IMR-90 (cell line): ENCODE measurements at regions not wholly inside any gene's neighbourhood (a gene's known extent, or its start where the extent isn't known, plus 50 kb on each side); places are given as distances from the start of the nearest gene placed in this dataset.

Source experiments
- ATAC-seq: fragments of 200-7000 bp; cut with Tn5 transposase; 2 replicates; pipeline ENCODE4 v1.9.1; 2020; ENCODE audit warnings: low read depth, mild to moderate bottlenecking, moderate library complexity
- BruUV-seq: library from RNA; stranded (reverse); fragments of 400-500 nt; replicated peaks from 2 replicates; lab custom pipeline; 2021; lab: Mats Ljungman, UMichigan
- CTCF ChIA-PET: fragments of 300-600 bp; formaldehyde crosslinking; extraction: SDS; loops from one replicate; lab custom pipeline; 2021; ENCODE audit warnings: antibody characterized with exemption; lab: Yijun Ruan, JAX
- POLR2A ChIA-PET: fragments of 300-600 bp; sonication (Branson Sonifier 250); formaldehyde crosslinking; loops from one replicate; lab custom pipeline; 2022; ENCODE audit warnings: antibody characterized with exemption; ENCODE audit not compliant: unreplicated experiment; lab: Charles Lee
- DNase-seq: peaks from one replicate; pipeline ENCODE4 v3.0.0; 2013
- H2AFZ ChIP-seq: replicated peaks from 2 replicates; pipeline ENCODE3; 2013; ENCODE audit warnings: low read length, mild to moderate bottlenecking; ENCODE audit not compliant: poor library complexity
- H2AK5ac ChIP-seq: 2 replicates; pipeline ENCODE4 v1.6.1; 2013; ENCODE audit warnings: low read depth, low read length, inconsistent platforms
- H2AK9ac ChIP-seq: replicated peaks from 2 replicates; pipeline ENCODE3; 2013; ENCODE audit warnings: mild to moderate bottlenecking, low read depth, low read length, moderate library complexity; ENCODE audit not compliant: poor library complexity
- H2BK120ac ChIP-seq: 2 replicates; pipeline ENCODE4 v1.6.1; 2013; ENCODE audit warnings: low read depth, low read length, inconsistent platforms
- H2BK15ac ChIP-seq: 3 replicates; pipeline ENCODE4 v1.6.1; 2013; ENCODE audit warnings: low read depth, low read length, inconsistent platforms
- H2BK20ac ChIP-seq: 2 replicates; pipeline ENCODE4 v1.6.1; 2013; ENCODE audit warnings: low read depth, mild to moderate bottlenecking, inconsistent platforms, low read length, moderate library complexity
- H2BK5ac ChIP-seq: 2 replicates; pipeline ENCODE4 v1.6.1; 2013; ENCODE audit warnings: mild to moderate bottlenecking, low read depth, low read length, inconsistent platforms; ENCODE audit not compliant: poor library complexity, severe bottlenecking
- H3K14ac ChIP-seq: replicated peaks from 2 replicates; pipeline ENCODE4 v1.6.1; 2013; ENCODE audit warnings: low read depth, low read length, inconsistent platforms
- H3K18ac ChIP-seq: 2 replicates; pipeline ENCODE4 v1.6.1; 2013; ENCODE audit warnings: low read depth, low read length, control low read depth
- H3K23ac ChIP-seq: 2 replicates; pipeline ENCODE4 v1.6.1; 2013; ENCODE audit warnings: low read depth, low read length, inconsistent platforms
- H3K27ac ChIP-seq: 2 replicates; pipeline ENCODE4 v1.5.1; 2013; ENCODE audit warnings: mild to moderate bottlenecking, control low read depth, low read length; ENCODE audit not compliant: insufficient read depth
- H3K27me3 ChIP-seq: 2 replicates; pipeline ENCODE4 v1.6.1; 2013; ENCODE audit warnings: low read length; ENCODE audit not compliant: control insufficient read depth, insufficient read depth
- H3K36me3 ChIP-seq: 2 replicates; pipeline ENCODE4 v1.6.1; 2013; ENCODE audit warnings: low read length, mixed read lengths; ENCODE audit not compliant: control insufficient read depth, insufficient read depth
- H3K4ac ChIP-seq: 2 replicates; pipeline ENCODE4 v1.6.1; 2013; ENCODE audit warnings: low read depth, low read length, inconsistent platforms
- H3K4me1 ChIP-seq: 2 replicates; pipeline ENCODE4 v1.6.1; 2013; ENCODE audit warnings: low read length, mixed read lengths; ENCODE audit not compliant: control insufficient read depth, insufficient read depth
- H3K4me2 ChIP-seq: 2 replicates; pipeline ENCODE4 v1.6.1; 2013; ENCODE audit warnings: low read depth, mild to moderate bottlenecking, control low read depth, low read length, moderate library complexity
- H3K4me3 ChIP-seq: 2 replicates; pipeline ENCODE4 v1.5.1; 2013; ENCODE audit warnings: low read depth, mild to moderate bottlenecking, control low read depth, low read length, moderate library complexity; ENCODE audit not compliant: insufficient read depth
- H3K56ac ChIP-seq: 2 replicates; pipeline ENCODE4 v1.6.1; 2013; ENCODE audit warnings: low read length, inconsistent platforms; ENCODE audit not compliant: insufficient read depth; ENCODE audit errors: extremely low read depth
- H3K79me1 ChIP-seq, 2 experiments: 2 replicates each; pipeline ENCODE4 v1.6.1; 2013; ENCODE audit warnings: low read length in 2 of 2, inconsistent platforms in 1 of 2, low read depth in 1 of 2
- H3K9ac ChIP-seq: 2 replicates; pipeline ENCODE4 v1.6.1; 2013; ENCODE audit warnings: low read depth, low read length, control low read depth
- H3K9me1 ChIP-seq: 2 replicates; pipeline ENCODE4 v1.6.1; 2013; ENCODE audit warnings: low read length, inconsistent platforms; ENCODE audit not compliant: insufficient read depth
- H3K9me3 ChIP-seq: 2 replicates; pipeline ENCODE4 v1.6.1; 2013; ENCODE audit warnings: low read length; ENCODE audit not compliant: control insufficient read depth, insufficient read depth
- H4K20me1 ChIP-seq: 2 replicates; pipeline ENCODE4 v1.6.1; 2013; ENCODE audit warnings: low read length, inconsistent platforms; ENCODE audit not compliant: insufficient read depth
- H4K5ac ChIP-seq: 2 replicates; pipeline ENCODE4 v1.6.1; 2013; ENCODE audit warnings: mild to moderate bottlenecking, low read depth, low read length, control low read depth
- H4K8ac ChIP-seq, 2 experiments: 2 replicates each; pipeline ENCODE4 v1.6.1; 2013; ENCODE audit warnings: low read depth in 2 of 2, low read length in 2 of 2, control low read depth in 1 of 2, inconsistent platforms in 1 of 2
- H4K91ac ChIP-seq: 2 replicates; pipeline ENCODE4 v1.6.1; 2013; ENCODE audit warnings: low read depth, low read length, inconsistent platforms; ENCODE audit not compliant: insufficient read depth
- CEBPB ChIP-seq: IDR thresholded peaks from 2 replicates; pipeline ENCODE4 v1.6.1; 2012; ENCODE audit warnings: low read depth, low read length, improper control_type of control experiment
- CTCF ChIP-seq: conservative IDR thresholded peaks from 2 replicates; pipeline ENCODE4 v1.5.1; 2012; ENCODE audit warnings: mild to moderate bottlenecking, low read depth, low read length, improper control_type of control experiment
- ELK1 ChIP-seq: fragments of 150-350 bp; IDR thresholded peaks from 2 replicates; pipeline ENCODE4 v1.6.1; 2016; ENCODE audit warnings: low read depth, mild to moderate bottlenecking, low read length, moderate library complexity, borderline replicate concordance
- FOS ChIP-seq: fragments of 150-350 bp; IDR thresholded peaks from 2 replicates; pipeline ENCODE4 v1.6.1; 2016; ENCODE audit warnings: low read depth, low read length
- MAFK ChIP-seq: IDR thresholded peaks from 2 replicates; pipeline ENCODE4 v1.6.1; 2012; ENCODE audit warnings: low read depth, low read length, improper control_type of control experiment
- MAZ ChIP-seq: IDR thresholded peaks from 2 replicates; pipeline ENCODE4 v1.6.1; 2012; ENCODE audit warnings: low read depth, mild to moderate bottlenecking, low read length, improper control_type of control experiment, moderate library complexity, borderline replicate concordance
- POLR2A ChIP-seq: IDR thresholded peaks from 2 replicates; pipeline ENCODE4 v1.6.1; 2012; ENCODE audit warnings: mild to moderate bottlenecking, low read depth, low read length
- RCOR1 ChIP-seq: IDR thresholded peaks from 2 replicates; pipeline ENCODE4 v1.6.1; 2012; ENCODE audit warnings: mild to moderate bottlenecking, low read length, improper control_type of control experiment; ENCODE audit not compliant: insufficient replicate concordance
- RFX5 ChIP-seq: IDR thresholded peaks from 2 replicates; pipeline ENCODE4 v1.8.0; 2012; ENCODE audit warnings: low read depth, mild to moderate bottlenecking, low read length, moderate library complexity
- SMC3 ChIP-seq: fragments of 150-350 bp; IDR thresholded peaks from 2 replicates; pipeline ENCODE4 v1.6.1; 2016; ENCODE audit warnings: low read depth, mild to moderate bottlenecking, antibody characterized with exemption, low read length, moderate library complexity
- WGBS, 2 experiments: methylation state at CpG; one replicate each; pipeline versions ENCODE4 v1.1.5 to v1.1.7; 2013; ENCODE audit warnings: missing lambda C conversion rate in 2 of 2; ENCODE audit not compliant: insufficient read length in 1 of 2; ENCODE audit errors: extremely low coverage in 2 of 2; 5-methylcytosine and 5-hydroxymethylcytosine counted together
- dilution Hi-C: fragments of 300-500 bp; cut with HindIII; formaldehyde crosslinking; loops from one replicate; pipeline ENCODE4 v1.14.3; 2018; ENCODE audit warnings: low sequenced_read_pairs; ENCODE audit not compliant: unreplicated experiment
- in situ Hi-C: fragments of 300-500 bp; cut with MboI; formaldehyde crosslinking; loops from 3 replicates; pipeline ENCODE4 v1.14.3; 2019; ENCODE audit warnings: low sequenced_read_pairs, inconsistent platforms, mixed read lengths
- intact Hi-C: fragments of 100-400 bp; cut with micrococcal nuclease; formaldehyde crosslinking; loops from 2 replicates; pipeline ENCODE4 v1.10.0; 2022

GRCh38 chr10:94194256-94194655 is 168.5 kb downstream of the NOC3L start:
- in situ Hi-C loops: no loop called here
- H3K14ac ChIP-seq: peak overlapping the region; percentile 43
- no peak overlapping the region for H4K5ac ChIP-seq
- H3K79me1 ChIP-seq: no peaks in the 10 kb centered on the region
- peaks cover 8% of the 10 kb centered on the region for H3K4me1 ChIP-seq
- no peaks in the 10 kb centered on the region; the same call in 1 of the 2 replicates for H4K20me1 ChIP-seq
- no peak overlapping the region for H2AK9ac ChIP-seq
- H4K91ac ChIP-seq: no peak overlapping the region
- POLR2A ChIA-PET: no interaction called here
- H2BK15ac ChIP-seq: no peak overlapping the region
- H2BK120ac ChIP-seq: no peak overlapping the region
- H3K36me3 ChIP-seq: no peaks in the 10 kb centered on the region
- no TSS peak for BruUV-seq
- intact Hi-C loops: no loop called here
- H3K4me3 ChIP-seq: no peak overlapping the region
- H3K18ac ChIP-seq: no peak overlapping the region
- H2AFZ ChIP-seq: no peak overlapping the region
- H2AK5ac ChIP-seq: no peak overlapping the region
- H3K56ac ChIP-seq: no peak overlapping the region
- DNase-seq (peak; percentile 57), ATAC-seq (peak; percentile 52)
- H3K27me3 ChIP-seq: no peaks in the 10 kb centered on the region
- no peak overlapping the region for H4K8ac ChIP-seq
- no peak overlapping the region for H3K27ac ChIP-seq
- H2BK5ac ChIP-seq: no peak overlapping the region
- WGBS, 2 experiments: no CpG with 5 or more reads among the region's 1 CpG
- peak overlapping the region; percentile 8; the same call in 1 of the 2 replicates for H3K23ac ChIP-seq
- H3K4ac ChIP-seq: peak overlapping the region; percentile 19; the same call in 1 of the 2 replicates
- H3K9me3 ChIP-seq: no peaks in the 10 kb centered on the region
- peak overlapping the region; percentile 33; the same call in 1 of the 2 replicates for H2BK20ac ChIP-seq
- no peak for TF ChIP-seq RFX5
- peak; percentile 66 for TF ChIP-seq FOS
- 0 out of 2 replicates have a peak, but pooled peaks have one; percentile 17 for TF ChIP-seq CTCF
- no peak for TF ChIP-seq RCOR1
- no peak for TF ChIP-seq POLR2A
- TF ChIP-seq SMC3: peak; percentile 14; the same call in 1 of the 2 replicates
- TF ChIP-seq ELK1: no peak
- TF ChIP-seq MAZ: no peak
- peak; percentile 37; the same call in 1 of the 2 replicates for TF ChIP-seq CEBPB
- TF ChIP-seq MAFK: no peak
- dilution Hi-C loops: no loop called here
- no peak overlapping the region for H3K9ac ChIP-seq
- H3K9me1 ChIP-seq: peaks cover 6% of the 10 kb centered on the region; the same call in 1 of the 2 replicates
- H3K4me2 ChIP-seq: peak overlapping the region; percentile 84; the same call in 1 of the 2 replicates
- CTCF ChIA-PET: interaction anchor here (1.2 to 2.0 kb wide), 3 partner anchors 12 to 159 kb away, joined by 3 to 4 read pairs (median 4); no protein-coding TSS in a partner anchor
